KG1 (cell line): ENCODE measurements at regions not wholly inside any gene's neighbourhood (a gene's known extent, or its start where the extent isn't known, plus 50 kb on each side); places are given as distances from the start of the nearest gene placed in this dataset.
"Not testable (repeated sequence)": the region's sequence is repeated elsewhere in the genome, so short reads cannot be mapped to it uniquely, and the experiment has no call there.

Experiments
- DNase-seq: peaks from one replicate; lab custom pipeline; 2025; lab: John Stamatoyannopoulos, UW

DNA sequence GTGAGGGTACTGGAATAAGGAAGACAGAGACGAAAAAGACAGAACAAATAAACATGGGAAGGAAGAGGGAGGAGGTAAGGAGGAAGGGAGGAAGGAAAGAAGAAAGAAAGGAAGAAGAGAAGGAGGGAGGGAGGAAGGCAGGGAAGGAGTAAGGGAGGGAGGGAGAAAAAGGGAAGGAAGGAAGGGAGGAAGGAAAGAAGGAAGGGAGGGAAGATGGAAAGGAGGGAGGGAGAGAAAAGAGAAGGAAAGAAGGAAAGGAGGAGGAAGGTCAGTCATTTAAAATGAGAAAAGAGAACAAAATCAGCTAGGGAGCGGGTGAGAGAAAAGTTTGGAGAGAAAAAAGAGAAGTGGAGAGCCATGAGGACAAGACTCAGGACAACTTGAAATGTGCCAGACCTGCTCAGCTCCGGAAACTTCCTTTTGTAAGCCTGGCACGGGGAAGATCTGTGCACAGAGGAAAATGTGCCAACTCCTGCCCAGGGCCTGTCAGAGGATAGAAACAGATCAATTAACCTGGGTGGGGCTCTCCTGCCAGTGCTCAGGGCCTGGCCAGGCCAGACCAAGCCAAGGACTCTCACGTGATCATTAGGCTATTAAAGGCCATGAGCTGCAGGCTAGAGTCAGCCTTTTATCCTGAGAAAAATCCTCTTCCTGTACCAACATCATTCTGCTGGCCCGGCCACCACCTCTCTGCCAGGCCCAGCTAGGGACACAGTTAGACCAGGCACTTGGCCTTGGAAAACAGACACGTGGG lies 50.1 kb upstream of the BCL6 start:
- no peak for DNase-seq

DNA sequence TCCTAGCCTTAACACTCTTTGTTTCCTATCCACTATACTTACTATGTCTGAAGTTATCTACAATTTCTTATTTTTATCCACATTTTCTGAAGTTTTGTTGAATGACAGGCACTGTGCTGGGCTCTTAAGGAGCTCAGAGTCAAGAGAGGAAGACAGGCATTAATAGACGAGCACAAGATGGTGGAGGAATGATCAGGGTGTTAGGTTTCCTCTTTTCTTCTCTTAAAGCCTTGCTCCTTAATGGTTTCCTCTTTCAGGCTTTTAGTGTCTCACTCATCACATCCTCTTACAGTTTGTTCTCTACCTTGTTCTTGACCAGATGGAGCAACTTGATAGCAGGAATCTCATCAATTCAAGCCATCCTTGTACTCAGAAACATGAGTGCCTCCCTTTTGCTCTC lies 52.9 kb upstream of the BCL6 start:
- DNase-seq: no peak

DNA sequence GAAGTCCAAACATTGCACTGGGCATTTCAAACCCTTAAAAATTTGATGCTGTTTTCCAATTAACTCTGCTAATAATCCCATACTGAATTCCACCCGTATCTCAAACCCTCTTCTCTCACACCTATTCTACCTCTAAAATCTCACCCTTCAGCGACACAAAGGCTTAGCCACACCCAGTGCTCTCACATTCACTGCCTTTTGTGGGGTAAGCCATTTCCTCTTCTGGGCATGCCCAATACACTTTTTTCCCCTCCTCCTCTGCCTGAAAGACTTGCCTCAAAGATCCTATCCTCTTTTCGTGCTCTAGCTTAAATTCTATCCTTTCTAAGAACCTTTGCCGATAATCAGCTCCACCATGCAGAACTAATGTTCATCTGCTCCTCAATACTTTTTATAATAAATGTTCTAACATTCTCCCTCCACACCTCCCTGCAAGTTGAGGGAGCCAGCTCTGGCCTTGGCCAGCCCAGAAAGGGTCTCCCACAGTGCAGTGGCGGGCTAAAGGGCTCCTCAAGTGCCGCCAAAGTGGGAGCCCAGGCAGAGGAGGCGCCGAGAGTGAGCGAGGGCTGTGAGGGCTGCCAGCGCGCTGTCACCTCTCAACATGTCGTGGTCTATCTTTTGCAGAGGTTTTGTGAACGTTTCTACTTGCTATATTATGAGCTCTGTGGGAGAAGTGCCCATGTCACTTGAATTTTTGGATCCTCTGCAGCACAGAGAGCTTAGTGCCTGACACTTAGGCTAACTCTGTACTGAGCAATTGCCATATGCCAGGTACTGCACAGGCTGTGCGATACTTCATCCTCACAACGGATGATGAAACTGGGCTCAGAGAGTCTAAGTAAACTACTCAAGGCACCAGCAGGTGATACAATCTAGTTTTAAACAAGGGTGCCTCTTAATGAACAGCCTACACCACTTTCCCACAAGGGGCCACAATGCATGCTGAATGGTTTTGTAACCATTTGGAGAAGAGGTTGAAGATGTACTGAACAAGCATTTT lies 53.6 kb upstream of the BCL6 start:
- no peak for DNase-seq

DNA sequence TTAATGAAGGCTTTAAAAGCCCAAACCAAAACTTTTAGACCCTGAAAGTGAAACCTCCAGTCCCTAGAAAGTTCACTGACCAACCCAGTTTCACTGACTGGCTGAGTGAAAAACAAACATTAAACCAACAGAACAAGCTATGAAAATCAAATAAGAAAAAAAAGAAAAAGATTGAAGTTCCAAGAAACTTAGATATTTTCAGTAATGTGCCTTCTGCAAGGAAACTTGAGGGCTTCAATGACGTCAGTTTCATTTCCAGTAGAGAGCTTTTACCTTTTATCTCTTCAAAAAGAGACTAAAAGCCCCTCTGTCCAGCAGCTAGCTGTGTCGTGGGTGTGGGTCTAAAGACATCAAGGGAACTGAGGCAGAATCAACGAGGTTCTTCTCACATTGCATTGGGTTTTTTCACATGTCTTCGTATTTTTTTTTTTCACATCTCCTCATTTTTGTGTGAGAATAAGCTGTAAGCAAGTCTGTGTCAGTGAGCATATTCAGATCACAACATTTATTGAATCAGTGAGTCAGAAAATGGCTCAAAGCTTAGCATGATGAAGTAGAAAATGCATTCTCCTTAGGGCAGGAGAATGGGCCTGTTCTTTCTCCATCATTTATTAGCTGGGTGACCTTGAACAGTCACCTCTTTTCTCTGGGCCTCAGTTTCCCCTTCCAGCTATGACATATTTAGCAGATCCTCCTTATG lies 54.8 kb upstream of the BCL6 start:
- no peak for DNase-seq

DNA sequence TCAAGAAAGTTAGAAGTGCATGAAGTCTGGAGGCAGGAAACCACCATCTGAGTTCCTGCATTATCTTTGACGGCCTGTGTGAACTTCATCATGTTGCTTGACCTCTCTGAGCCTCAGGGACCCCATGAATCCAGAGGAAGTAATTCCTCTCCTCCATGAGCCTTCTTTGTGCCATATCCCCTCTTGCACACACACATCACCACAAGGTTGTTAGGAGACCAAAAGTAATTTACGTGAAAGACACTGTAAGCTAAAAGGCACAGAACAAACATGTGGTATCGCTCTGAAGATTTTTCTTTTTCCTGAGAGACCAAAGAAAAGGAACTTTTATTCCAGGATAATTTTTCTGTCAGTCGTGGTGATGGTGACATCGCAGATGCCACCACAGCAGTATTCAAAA lies 55.9 kb upstream of the BCL6 start:
- DNase-seq: no peak

DNA sequence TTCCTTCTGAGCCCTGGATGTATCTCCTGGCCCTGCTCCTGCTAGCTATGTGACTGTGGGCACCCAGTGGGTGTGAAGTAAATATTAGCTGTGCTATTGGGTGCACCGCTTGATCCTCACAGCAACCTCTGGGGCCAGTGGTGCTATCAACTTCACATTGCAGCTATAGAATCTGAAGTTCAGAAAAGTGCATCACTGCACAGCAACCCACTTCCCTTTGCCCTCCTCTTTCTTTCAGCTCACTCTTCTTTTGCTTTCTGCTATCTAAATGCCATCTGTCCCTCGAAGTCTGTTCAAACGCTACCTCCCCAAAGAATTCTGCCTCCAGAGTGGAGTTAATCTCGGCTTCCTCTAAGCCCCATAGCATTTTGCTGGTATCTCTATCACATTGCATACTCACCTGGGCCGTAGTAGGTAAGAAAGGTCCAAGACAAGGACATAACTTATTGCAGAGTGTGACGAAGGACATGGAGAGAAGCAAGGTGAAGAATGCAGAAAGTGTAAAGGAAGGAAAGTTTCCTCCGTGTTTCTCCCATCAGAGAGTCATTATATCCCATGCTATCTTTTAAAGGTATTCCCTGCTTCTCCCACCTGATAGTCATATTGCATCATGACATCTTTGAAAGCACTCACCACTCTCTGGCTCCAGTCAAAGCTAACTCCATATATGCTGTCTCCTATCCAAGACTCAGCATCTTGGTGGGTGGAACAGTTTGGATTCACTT lies 57.1 kb upstream of the BCL6 start:
- no peak for DNase-seq

DNA sequence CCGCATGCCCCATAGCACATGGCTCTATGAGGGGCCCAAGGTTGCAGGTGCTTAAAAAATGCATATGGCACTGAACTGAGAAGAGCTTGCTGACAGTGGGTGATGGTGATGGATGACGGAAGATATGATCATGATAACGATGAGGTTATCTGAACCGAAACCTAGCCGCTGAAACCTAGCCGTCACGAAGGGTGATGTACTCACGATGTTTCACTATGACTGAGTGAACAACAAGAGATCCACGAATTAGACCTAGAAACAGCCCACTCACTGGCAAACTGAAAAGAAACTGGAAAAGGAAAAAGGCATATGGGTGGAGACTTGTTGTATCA lies 57.6 kb upstream of the BCL6 start:
- DNase-seq: no peak

DNA sequence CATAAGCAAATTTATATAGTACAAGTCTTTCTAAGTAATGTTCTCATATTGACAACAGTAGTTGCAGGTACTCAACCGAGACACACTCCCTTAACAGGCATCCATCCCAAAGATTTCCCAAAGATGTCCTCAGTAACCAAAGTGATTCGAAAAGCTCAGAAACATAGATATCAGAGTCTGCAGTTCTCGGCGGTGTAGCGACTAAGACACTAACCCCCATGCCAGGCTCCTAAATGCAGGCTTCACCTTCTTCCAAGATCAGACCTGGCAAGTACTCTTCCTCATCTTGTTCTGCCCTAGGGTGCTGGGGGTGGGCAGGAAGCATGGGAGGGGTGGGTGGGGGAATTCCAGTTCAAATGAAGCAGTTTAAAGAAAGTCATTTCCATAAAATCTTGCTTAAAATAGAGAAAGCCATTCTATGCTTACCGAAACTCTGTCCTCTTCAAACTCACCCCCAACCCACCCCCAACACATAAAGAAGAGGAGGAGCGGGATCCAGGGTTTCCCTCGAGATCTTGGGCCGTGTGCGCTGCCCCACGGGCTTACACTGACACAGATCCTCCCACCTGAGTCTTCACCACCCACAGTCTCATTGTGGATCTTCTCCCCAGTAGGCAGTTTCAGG lies 59.0 kb upstream of the BCL6 start:
- DNase-seq: no peak

DNA sequence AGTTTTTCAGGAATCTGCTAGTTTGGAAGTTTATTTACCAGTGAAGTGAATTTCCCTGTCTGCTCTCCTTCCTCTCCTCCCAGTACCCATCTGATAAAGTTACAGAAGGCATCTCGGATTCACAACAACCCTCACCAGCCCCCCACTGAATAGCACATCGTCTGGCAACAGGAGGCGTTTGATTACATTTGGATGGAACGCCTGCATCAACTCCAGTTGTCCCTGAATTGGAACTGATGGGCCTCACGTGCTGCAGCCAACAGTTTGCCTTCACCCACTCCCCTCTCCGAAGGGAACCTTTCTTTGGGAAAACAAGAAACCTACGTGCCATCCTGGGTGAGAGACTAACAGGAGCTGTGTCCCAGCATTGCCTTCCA lies 59.5 kb upstream of the BCL6 start:
- no peak for DNase-seq

DNA sequence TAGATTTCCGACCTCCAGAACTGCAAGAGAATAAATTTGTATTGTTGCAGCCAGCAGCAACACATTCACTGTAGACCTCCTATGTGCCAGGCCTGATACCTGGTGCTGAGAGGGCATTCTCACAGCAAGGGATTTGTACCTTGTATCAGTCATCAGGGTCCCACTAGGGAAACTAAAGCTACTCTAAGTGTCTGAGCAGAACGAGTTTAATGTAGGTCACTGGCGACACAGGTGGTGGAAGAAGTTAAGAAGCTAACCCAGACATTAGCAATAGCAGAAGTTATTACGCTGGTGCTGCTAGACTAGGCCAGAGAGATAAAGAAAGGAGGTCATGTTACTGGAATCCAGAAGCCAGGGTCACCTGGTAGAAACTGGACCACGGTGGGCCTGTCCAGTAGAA lies 60.5 kb upstream of the BCL6 start:
- DNase-seq: no peak

DNA sequence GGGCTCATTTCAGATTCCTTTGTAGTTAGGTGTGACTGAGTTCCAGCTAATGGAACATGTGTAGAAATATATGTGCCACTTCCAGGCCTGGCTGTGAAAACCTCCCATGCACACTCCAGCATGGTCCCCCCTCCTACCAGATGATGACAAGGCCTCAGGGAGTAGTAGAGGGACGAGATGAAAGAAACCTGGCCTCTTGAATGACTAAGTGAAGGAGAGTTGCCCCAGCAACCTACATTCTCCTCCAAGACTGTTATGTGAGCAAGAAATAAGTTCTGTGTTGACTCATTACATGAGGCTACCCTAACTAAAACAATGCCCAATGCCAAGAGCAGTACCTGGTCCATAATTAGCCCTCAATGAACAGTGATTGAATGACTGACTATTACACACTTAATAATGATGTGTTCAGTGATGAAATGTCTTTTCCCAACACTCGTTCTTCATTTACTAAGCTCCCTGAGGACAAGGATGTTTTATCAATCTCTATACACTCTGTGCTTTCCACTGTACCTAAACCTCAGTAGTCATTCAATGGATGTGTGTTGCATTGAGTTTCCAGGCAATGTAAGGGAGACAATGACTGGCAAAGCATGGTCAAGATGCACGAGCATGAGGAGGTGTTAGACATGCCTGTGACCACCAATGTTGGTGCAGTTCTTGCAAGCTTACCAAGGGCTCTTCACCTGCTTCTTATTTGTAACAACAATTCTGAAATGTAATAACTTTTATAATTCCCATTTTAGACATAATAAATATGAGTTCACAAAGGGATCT lies 62.0 kb upstream of the BCL6 start:
- no peak for DNase-seq

DNA sequence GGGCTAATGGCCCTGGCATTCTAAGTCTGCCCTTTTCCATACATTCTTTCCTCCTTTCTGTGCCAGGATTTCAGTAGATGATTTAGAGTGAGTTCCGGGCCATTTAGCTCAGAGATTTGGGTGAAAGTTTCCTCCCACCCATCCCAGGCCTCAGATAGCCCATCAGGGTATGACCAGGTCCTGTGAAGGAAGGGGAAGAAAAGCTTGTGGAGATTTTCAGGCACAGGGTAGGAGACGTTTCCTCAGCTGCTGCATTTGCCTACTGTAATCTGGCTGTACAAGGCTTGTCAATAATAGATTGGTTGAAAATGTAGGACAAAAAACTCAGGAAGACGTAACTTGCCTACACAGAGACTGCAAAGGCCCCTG lies 63.2 kb upstream of the BCL6 start:
- no peak for DNase-seq

DNA sequence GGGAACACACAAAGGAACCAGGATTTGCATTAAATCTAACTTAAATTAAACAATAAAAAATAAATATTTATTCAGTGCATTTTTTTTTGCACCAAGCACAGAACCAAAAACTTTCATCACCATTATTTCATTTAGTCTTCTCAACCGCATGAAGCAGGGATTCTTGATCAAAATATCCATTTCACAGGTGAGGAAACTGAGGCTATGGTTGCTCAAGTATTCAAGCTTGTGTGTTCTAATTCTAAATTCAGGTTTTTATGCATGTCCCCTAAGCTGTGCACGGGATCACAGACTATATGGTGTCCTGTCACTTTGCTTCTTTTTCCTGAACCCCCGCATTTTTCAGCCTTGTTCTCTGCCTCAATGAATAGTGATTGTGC lies 64.3 kb upstream of the BCL6 start:
- no peak for DNase-seq

DNA sequence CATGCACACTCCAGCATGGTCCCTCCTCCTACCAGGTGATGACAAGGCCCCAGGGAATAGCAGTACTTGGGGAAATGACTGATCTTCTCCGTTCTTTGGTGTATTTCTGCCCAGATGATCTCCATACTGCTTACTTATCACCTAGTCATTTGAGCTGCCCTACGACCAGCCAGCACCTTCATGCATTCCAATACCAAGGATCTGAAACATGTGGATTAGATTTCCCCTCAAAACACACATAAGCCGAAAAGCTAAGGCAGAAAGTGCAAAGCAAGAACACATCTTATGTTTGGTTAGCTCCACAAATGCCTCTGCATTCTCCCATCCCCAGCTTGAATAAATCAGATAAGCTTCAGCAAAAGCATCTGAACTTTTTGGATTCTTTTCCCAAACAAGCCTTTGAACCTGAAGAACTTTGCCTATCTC lies 64.8 kb upstream of the BCL6 start:
- DNase-seq: no peak

DNA sequence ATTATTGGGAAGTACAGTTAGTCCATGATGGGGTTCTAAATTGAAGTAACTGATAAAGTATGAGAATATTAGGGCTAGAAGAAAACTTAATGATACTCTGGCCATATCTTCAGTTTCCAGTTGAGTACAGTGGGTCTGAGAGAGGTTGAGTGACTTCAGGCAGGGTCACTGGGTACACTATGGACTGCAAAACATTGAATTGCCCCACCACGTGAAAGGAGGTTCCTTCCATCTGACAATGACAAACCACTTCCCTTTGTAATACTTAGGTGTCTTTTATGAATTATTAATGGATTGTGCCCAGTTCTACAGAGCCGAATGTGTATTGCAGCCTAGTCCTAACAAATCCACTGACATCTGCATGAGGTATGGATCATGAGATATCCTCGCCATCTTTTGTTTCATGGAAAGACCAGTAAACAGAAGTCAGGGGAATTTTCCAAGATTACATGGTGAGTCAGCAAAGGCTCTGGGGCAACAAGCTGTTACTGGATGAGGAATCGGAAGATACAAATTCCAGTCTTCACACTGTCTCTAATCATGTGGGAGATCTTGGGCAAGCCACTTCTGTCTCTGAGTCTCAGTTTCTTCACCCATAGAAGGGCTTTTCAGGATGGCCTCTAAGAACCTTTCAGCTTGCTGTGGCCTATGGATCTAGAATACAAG lies 66.5 kb upstream of the BCL6 start:
- DNase-seq: no peak

DNA sequence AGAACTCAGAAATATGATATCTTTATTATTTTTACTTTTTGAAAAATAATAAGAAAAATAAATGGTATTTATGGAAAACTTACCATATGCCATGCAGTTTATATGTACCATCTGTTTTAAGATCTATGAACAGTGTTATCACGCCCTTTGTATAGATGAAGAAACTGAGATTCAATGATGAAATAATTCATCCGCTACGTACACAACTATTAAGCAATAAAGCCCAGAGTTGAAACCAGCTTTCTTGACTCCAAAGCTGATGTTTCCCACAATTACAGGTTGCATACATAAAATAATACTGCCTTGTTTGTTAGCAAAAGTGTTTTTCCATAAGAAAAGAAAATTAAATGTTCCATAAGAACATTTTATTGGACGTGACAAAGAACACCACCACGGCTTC lies 67.2 kb upstream of the BCL6 start:
- DNase-seq: no peak

DNA sequence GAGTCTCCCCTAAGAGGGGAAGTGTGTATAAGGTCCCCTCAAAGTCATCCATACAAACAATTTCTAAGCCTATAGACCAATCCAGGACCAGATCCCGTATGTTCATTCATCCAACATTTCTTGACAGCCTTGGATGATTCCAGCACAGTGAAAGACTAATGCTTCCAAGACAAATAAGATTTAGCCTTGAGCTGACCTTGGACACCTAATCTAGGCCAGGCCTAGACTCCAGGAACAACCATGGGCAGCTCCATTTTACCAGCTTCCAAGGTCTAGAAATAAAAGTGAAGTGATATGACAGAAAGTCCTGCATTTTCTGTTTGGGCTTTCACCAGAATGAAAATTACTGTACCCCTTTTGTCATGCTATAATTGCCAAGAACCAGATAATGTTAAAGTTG lies 67.9 kb upstream of the BCL6 start:
- DNase-seq: no peak

DNA sequence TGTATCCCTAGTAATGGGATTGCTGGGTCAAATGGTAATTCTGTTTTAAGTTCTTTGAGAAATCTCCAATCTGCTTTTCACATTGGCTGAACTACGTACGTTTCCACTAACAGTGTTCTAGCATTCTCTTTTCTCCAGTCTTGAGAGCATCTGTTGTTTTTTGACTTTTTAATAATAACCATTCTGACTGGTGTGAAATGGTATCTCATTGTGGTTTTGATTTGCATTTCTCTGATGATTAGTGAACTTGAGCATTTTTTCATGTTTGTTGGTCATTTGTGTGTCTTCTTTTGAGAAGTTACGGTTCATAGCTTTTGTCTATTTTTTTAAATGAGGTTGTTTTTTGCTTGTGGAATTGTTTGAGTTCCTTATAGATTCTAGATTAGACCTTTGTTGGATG lies 72.5 kb upstream of the BCL6 start:
- not testable (repeated sequence) for DNase-seq

DNA sequence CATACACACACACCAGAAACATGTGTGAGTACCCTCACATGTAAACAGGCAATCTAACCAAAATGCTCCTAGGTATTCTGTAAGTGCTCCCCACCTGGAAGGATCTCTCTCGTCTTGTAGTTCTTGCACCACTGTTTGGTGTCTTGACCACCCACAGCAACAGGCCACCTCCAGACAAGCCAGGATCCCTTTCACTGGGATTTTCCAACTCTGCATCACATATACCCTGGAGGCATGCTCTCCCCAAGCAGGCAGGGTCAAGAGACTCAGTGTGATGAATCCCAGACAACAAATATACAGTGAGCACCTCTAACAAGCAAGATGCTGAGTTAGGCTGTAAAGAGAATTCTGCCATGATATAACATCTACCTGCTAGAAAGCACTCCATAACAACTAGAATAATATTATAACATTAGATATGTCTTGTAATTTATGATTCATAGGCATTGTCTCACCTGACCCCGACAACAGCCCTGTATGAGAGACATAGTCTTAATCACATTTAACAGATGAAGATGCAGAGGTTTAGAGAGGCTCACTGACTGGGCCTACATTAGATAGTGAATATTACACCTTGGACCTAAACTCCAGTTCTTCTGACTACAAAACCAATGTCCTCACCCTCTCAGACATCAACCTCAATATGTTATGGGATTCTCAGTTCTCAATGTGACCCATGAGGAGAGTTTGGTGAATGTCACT lies 76.5 kb upstream of the BCL6 start:
- DNase-seq: no peak

DNA sequence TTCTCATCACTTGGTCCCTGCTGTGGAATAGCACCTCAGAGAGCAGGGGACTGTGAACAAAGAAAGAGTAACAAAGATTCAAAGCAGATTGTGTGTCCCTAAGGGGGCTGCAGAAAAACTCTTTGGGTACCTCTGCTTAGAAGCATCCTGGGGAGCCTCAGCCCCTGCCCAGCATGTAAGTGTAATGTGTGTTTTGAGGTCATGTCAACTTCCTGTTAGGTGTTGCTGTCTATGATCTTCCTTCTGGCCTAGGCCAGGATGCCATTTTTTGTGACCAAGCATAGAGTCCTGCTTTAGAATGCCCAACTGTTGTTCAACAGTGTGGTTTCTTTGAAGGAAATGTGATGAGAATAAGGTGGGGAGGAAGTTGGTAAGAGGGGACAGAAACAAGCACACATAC lies 77.1 kb upstream of the BCL6 start:
- no peak for DNase-seq
